Esophagus muscularis mucosa (tissue), 4 donors: ENCODE measurements at regions not wholly inside any gene's neighbourhood (a gene's known extent, or its start where the extent isn't known, plus 50 kb on each side); places are given as distances from the start of the nearest gene placed in this dataset.
"Not testable (repeated sequence)": the region's sequence is repeated elsewhere in the genome, so short reads cannot be mapped to it uniquely, and the experiment has no call there.

Experiments used
- DNase-seq: peaks from one replicate; pipeline ENCODE4 v3.0.0-alpha.2; 2017; ENCODE audit errors: extremely low spot score
- H3K27ac ChIP-seq, 4 donors: fragments of 200-600 bp; sonication (generic); replicated peaks in 1 of 4; 1 replicate in 3 of 4; 2 replicates in 1 of 4; pipeline ENCODE4 v1.5.1; 2016 to 2019; ENCODE audit warnings: mild to moderate bottlenecking in 1 of 4
- H3K27me3 ChIP-seq, 4 donors: fragments of 200-600 bp; sonication (generic); one replicate each; pipeline versions ENCODE4 v1.5.1 to v1.6.0; 2016 to 2019
- H3K36me3 ChIP-seq, 4 donors: fragments of 200-600 bp; sonication (generic); one replicate each; pipeline ENCODE4 v1.5.1; 2016 to 2019
- H3K4me1 ChIP-seq, 4 donors: fragments of 200-600 bp; sonication (generic); one replicate each; pipeline ENCODE4 v1.5.1; 2016 to 2019
- H3K4me3 ChIP-seq, 4 donors: fragments of 200-600 bp; sonication (generic); 1 replicate in 2 of 4; 2 replicates in 2 of 4; pipeline ENCODE4 v1.5.1; 2016 to 2019; ENCODE audit warnings: mild to moderate bottlenecking in 4 of 4, moderate library complexity in 1 of 4
- H3K9me3 ChIP-seq, 4 donors: fragments of 200-600 bp; sonication (generic); 1 replicate in 3 of 4; 2 replicates in 1 of 4; pipeline ENCODE4 v1.5.1; 2016 to 2019
- CTCF ChIP-seq, 3 experiments: fragments of 200-600 bp in 2 of 3; fragments of 450-650 bp in 1 of 3; sonication (generic) in 2 of 3; IDR thresholded peaks; one replicate each; pipeline ENCODE4 v1.5.1; 2017 to 2019; ENCODE audit warnings: antibody characterized with exemption in 3 of 3, mild to moderate bottlenecking in 2 of 3, moderate library complexity in 1 of 3
- EP300 ChIP-seq: sonication (generic); formaldehyde crosslinking; IDR thresholded peaks from one replicate; pipeline ENCODE4 v1.6.1; 2017; ENCODE audit warnings: antibody characterized with exemption
- POLR2A ChIP-seq: fragments of 450-650 bp; IDR thresholded peaks from one replicate; pipeline ENCODE4 v1.6.1; 2017; ENCODE audit warnings: antibody characterized with exemption, moderate library complexity, mild to moderate bottlenecking, low read depth
- POLR2AphosphoS5 ChIP-seq, 2 donors: sonication (generic); formaldehyde crosslinking; IDR thresholded peaks; one replicate each; pipeline ENCODE4 v1.6.1; 2017; ENCODE audit warnings: antibody characterized with exemption in 2 of 2
- WGBS: methylation state at CpG from one replicate; pipeline ENCODE4 v1.1.5; 2018; 5-methylcytosine and 5-hydroxymethylcytosine counted together
- intact Hi-C: fragments of 100-400 bp; cut with DNase I; formaldehyde crosslinking; loops from one replicate; pipeline ENCODE4 v1.15.1; 2023

- intact Hi-C loops: no loop called here
- WGBS: 88% methylated on average over 2 of the region's 3 CpGs
Observed at GRCh38 chr12:114032801-114033200, 66.7 kb upstream of the RBM19 start.

DNA sequence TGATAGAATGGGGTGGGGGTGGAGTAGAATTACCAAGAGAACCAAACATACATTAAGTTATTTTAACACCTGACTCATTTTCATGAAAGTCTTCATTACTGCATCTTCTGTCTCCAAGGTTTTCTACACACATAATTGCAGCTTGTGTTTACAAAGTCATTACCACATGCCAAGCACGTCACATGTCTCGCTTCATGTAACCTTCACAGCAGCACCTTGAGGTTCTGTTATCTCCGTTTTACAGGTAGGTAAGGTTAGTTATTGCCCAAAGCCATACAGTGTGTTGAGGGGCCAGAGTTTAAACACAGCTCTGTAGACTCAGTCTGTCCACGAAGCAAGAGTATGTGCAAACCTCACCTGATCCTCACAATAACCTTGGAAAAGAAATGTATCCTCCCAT lies 64.3 kb upstream of the RBM19 start:
- no peaks in the 10 kb centered on the region for H3K36me3 ChIP-seq
- DNase-seq: no peak
- H3K27ac ChIP-seq: no peak overlapping the region
- peaks cover 0 to 12% (median 8%) of the 10 kb centered on the region in 4 donors for H3K9me3 ChIP-seq
- TF ChIP-seq POLR2A (no peak), EP300 (no peak), CTCF (IDR thresholded peaks at IDR 0.05) (no peak), POLR2AphosphoS5 (IDR thresholded peaks at IDR 0.05) (no peak)
- no peaks in the 10 kb centered on the region for H3K4me1 ChIP-seq
- intact Hi-C loops: no loop called here
- WGBS: 82% methylated on average over 4 of the region's 4 CpGs
- H3K27me3 ChIP-seq: peaks cover 0 to 38% (median 0%) of the 10 kb centered on the region in 4 donors
- no peak overlapping the region for H3K4me3 ChIP-seq

More at GRCh38 chr12:114032801-114033200, 66.7 kb upstream of the RBM19 start:
- Histone ChIP-seq H3K4me3 (no peak overlapping the region), H3K4me1 (no peaks in the 10 kb centered on the region), H3K27ac (no peak overlapping the region), H3K27me3 (peaks cover 0 to 45% (median 4%) of the 10 kb centered on the region in 4 donors), H3K36me3 (no peaks in the 10 kb centered on the region), H3K9me3 (peaks cover 0 to 1% (median 0%) of the 10 kb centered on the region in 4 donors)
- TF ChIP-seq EP300: no peak
- no peak for TF ChIP-seq POLR2A
- no peak for TF ChIP-seq POLR2AphosphoS5 (IDR thresholded peaks at IDR 0.05)
- TF ChIP-seq CTCF (IDR thresholded peaks at IDR 0.05): no peak
- DNase-seq: no peak

DNA sequence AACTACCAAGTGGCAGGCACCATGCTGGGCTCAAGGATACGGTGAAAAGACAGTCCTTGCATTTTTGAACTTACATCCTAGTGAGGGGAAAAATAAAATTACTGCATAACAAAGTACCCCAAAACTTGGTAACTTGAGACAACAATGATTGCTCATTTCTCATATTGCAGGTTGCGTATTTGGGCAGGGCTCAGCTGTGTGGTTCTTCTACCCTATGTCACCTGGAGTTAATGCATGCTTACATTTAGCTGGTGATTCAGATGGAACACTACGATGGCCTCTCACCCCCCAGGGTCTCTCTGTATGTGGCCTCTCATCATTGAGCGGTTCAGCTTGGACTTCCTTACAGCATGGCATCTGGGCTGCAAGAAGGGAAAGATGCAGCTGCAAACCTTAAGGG lies 60.7 kb upstream of the RBM19 start:
- Histone ChIP-seq H3K4me3 (no peak overlapping the region), H3K27me3 (peaks cover 0 to 27% (median 0%) of the 10 kb centered on the region in 4 donors), H3K4me1 (no peaks in the 10 kb centered on the region), H3K36me3 (no peaks in the 10 kb centered on the region), H3K9me3 (peaks cover 0 to 12% (median 8%) of the 10 kb centered on the region in 4 donors), H3K27ac (no peak overlapping the region)
- DNase-seq: no peak
- intact Hi-C loops: no loop called here
- 91% methylated on average over 4 of the region's 4 CpGs for WGBS
- TF ChIP-seq POLR2AphosphoS5 (IDR thresholded peaks at IDR 0.05) (no peak), CTCF (IDR thresholded peaks at IDR 0.05) (no peak), EP300 (no peak), POLR2A (no peak)

GRCh38 chr12:114025935-114026334 lies 59.8 kb upstream of the RBM19 start:
- Histone ChIP-seq H3K36me3 (no peaks in the 10 kb centered on the region), H3K4me3 (no peak overlapping the region), H3K9me3 (peaks cover 0 to 12% (median 8%) of the 10 kb centered on the region in 4 donors), H3K4me1 (no peaks in the 10 kb centered on the region), H3K27ac (no peak overlapping the region), H3K27me3 (peaks cover 0 to 22% (median 0%) of the 10 kb centered on the region in 4 donors)
- TF ChIP-seq EP300 (no peak), POLR2A (no peak), POLR2AphosphoS5 (IDR thresholded peaks at IDR 0.05) (no peak)
- intact Hi-C loops: no loop called here
- 33% methylated on average over 3 of the region's 3 CpGs for WGBS
- DNase-seq: no peak

DNA sequence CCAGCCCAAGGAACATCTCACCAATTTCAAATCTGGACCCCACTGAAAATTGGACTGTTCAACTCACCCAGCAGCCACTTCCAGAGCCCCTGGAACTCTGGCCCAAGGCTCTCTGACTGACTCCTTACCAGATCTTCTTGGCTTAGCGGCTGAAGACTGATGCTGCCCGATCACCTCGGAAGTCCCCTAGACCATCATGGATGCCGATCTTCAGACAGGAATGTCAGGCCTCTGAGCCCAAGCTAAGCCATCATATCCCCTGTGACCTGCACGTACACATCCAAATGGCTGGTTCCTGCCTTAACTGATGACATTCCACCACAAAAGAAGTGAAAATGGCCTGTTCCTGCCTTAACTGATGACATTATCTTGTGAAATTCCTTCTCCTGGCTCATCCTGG lies 56.0 kb upstream of the RBM19 start:
- H3K36me3 ChIP-seq, H3K9me3 ChIP-seq, DNase-seq, H3K4me3 ChIP-seq, intact Hi-C loops, H3K27ac ChIP-seq: not testable (repeated sequence)
- H3K4me1 ChIP-seq: peaks cover 0 to 13% (median 12%) of the 10 kb centered on the region in 4 donors
- WGBS: no CpG with 5 or more reads among the region's 5 CpGs
- H3K27me3 ChIP-seq: peaks cover 0 to 12% (median 0%) of the 10 kb centered on the region in 4 donors

DNA sequence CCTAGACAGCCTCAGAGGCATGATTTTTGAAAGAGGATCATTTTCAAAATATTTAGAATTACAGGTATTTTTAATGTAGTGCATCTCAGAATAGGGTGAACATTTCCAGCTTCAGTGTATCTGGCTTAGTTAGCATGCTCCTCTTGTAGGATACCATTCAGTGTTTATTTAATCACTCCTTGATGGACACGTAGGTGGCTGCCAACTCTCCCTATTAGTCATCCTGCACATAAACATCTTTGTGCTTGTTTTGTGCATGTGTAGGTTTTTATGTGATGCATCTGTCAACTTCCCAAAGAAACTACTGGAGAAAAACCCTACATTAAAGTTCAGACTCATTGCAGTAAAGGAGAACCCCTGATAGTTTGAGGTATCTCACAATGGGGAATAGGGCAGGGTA lies 52.5 kb upstream of the RBM19 start:
- Histone ChIP-seq H3K9me3 (no peaks in the 10 kb centered on the region), H3K27me3 (peaks cover 0 to 15% (median 0%) of the 10 kb centered on the region in 4 donors), H3K4me3 (no peak overlapping the region), H3K4me1 (peaks cover 0 to 13% (median 12%) of the 10 kb centered on the region in 4 donors), H3K36me3 (no peaks in the 10 kb centered on the region), H3K27ac (no peak overlapping the region)
- 20% methylated on average over 1 of the region's 1 CpG for WGBS
- TF ChIP-seq CTCF (IDR thresholded peaks at IDR 0.05) (no peak), EP300 (no peak), POLR2A (no peak), POLR2AphosphoS5 (IDR thresholded peaks at IDR 0.05) (no peak)
- DNase-seq: no peak
- intact Hi-C loops: no loop called here
